Stimulated activated CD4-positive, alpha-beta T cell treated with anti-CD3 and anti-CD28 coated beads, Interleukin-4, amount 100 ng/mL, for 24 hours (primary cell): ENCODE measurements at regions not wholly inside any gene's neighbourhood (a gene's known extent, or its start where the extent isn't known, plus 50 kb on each side); places are given as distances from the start of the nearest gene placed in this dataset.
"Not testable (repeated sequence)": the region's sequence is repeated elsewhere in the genome, so short reads cannot be mapped to it uniquely, and the experiment has no call there.

Experiments
- DNase-seq: peaks from one replicate; pipeline ENCODE4 v3.0.0-alpha.2; 2020

DNA sequence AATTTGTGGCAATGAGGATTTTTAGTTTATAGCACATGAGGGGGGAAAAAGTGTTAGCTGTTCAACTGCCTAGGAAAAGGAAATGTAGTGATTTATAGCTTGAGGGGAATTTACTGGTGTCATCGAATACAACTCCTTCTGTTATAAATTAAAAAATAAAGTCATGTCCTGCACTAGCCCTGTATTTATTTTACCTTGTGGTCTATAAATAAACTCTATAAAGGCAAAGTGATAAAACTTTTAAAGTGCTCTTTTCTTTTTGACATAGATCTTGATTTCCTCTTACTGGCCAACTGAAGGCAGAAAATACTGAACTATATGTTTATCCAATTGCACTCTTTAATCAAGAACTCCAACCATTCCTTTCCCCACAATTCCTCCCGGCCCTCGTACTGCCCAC lies 672.1 kb upstream of the SLIT2 start:
- no peak for DNase-seq

DNA sequence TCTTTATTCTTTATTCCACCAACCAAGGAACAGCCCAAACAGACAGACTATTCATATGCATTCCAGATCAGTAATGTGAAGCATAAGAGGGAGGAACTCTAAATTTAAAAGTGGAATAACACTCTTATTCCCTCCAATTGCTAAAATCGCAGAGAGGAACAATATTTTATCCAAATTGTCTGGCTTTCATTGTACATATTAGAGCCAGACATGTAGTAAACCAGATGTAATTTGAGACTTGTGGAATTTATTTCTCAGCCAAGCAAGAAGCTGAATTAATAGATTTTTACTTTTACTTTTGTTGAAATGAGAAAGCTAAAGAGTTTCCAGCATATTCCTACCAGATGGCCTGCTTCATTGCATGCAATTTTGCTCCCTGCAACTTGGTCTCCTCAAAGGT lies 674.6 kb upstream of the SLIT2 start:
- no peak for DNase-seq

GRCh38 chr4:19575924-19576323 lies 675.8 kb upstream of the SLIT2 start:
- DNase-seq = no peak

DNA sequence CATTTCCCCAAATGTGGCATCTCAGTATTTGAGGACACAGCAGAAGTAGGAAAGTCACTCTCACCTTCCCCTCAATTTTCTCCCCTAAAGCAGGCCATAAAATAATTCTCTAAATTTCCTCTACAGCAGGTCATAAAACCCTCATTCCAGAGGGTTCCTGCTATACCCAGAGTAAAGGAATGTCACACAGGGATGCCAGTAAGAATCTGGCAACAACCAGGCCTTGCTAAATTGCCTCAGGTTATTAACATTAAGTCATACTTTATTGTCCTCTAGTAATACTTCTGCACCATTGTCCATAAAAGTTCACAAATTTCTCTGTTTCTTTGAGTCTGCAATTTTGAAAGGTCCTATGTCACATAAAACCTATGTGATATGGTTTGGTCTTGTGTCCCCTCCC lies 685.7 kb upstream of the SLIT2 start:
- DNase-seq = no peak

- no peak for DNase-seq
Observed at GRCh38 chr4:19562456-19562855, 689.2 kb upstream of the SLIT2 start.

GRCh38 chr4:19557161-19557560 lies 694.5 kb upstream of the SLIT2 start:
- no peak for DNase-seq

- not testable (repeated sequence) for DNase-seq
Observed at GRCh38 chr4:19556276-19556675, 695.4 kb upstream of the SLIT2 start.

GRCh38 chr4:19547463-19547862 lies 704.2 kb upstream of the SLIT2 start:
- DNase-seq = no peak

DNA sequence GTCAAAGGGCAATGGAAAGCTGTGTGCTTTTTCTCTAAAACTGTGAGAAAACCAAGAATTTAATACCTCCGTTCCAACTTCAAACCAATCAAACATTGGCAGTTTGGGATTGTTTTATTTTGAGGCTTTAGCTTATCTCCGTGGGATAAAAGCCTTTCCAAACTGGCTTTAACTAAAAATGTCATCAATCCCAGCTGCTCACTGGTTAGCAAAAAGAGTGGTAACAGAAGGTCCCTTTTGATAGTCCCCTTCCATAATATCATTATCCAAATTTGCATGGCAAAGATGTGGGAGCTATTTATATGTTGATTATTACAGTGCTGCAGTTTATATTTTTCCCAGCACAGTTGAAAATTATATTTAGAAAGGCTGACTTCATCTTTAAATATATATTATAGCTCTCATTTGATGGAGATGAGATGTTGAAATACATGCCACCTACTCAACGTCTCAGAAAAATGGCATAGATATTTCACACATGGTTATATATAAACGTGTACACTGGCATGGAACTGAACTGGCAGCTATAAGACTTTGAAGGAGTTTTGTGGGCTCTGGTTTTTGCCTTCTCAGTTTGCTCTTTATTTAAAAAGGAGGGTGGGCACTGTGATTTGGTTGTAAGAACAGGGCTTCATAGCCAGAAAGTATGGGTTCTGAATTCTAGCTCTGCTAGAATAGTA lies 707.1 kb upstream of the SLIT2 start:
- DNase-seq = no peak

- no peak for DNase-seq
Observed at GRCh38 chr4:19540859-19541540, 710.7 kb upstream of the SLIT2 start.

DNA sequence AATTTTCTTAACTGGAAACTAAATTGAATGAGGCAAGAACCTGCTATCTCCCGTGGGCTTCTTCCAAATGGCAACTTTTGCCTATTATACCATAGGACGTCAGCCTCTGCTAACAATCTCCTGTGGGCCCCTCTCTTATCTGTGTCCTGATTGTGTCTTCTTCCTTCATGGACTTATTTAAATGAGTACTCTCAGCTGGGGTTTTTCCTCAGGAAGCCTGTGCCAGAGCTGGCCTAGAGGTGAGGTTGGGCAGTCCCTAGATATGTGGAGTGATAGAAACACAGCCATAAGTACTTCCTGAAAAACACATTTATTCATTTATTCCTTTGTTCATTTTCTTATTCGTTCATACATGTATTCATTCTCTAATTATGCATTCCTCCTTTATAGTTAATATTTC lies 712.5 kb upstream of the SLIT2 start:
- DNase-seq = no peak

DNA sequence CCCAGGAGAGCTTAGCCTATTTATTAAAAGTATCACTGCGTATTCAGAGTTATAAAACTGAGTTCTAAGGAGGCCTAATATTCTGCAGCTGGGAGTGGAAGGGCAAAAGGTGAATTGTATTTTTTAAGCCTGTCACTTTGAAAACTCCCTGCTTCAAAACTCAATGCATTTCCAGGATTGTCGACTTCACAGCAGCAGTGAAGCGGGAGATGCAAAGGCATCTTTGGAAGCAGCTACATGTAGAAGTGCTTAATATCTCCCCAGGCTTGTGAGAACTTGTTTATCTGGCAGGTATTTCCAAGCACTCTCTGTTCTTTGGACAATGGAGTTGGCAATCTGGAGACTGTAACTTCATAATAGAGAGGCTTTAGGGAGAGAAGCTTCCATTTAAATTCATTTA lies 717.5 kb upstream of the SLIT2 start:
- DNase-seq = no peak

- DNase-seq = no peak
Observed at GRCh38 chr4:19531906-19532848, 719.5 kb upstream of the SLIT2 start.

DNA sequence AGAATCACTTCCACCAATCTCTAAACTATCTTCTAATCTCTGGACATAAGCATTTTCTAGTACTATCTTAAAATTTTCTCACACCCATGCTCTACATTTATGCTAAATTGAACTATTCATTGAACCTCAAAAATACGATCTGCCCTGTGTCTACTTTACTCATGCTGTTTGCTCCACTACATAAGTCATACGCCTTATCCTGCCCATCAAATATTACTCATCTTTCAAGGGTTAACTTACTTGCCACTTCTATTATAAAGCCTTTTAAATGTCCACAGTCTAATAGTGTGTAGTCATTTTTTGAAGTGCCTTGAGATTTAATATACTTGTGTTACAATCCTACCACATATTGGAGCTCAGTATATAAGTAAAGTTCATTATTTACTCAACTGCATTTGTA lies 727.7 kb upstream of the SLIT2 start:
- no peak for DNase-seq

DNA sequence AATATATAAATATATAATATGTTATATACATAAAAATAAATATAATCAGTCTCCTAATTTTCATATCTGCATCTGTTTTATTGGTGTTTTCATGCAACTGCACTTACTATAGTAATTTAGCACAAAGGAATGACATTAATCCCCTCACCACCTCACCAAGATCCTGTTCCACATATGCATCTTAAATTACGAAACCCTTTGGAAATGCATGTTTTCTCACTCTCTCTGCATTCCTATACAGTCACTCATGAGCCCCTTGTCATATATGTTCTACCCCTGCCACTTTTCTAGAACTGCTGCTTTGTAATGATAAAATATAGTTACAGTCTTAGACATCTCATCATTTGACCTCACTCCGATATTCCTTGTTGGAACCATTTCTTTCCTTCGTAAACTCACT lies 728.7 kb upstream of the SLIT2 start:
- DNase-seq = no peak

DNA sequence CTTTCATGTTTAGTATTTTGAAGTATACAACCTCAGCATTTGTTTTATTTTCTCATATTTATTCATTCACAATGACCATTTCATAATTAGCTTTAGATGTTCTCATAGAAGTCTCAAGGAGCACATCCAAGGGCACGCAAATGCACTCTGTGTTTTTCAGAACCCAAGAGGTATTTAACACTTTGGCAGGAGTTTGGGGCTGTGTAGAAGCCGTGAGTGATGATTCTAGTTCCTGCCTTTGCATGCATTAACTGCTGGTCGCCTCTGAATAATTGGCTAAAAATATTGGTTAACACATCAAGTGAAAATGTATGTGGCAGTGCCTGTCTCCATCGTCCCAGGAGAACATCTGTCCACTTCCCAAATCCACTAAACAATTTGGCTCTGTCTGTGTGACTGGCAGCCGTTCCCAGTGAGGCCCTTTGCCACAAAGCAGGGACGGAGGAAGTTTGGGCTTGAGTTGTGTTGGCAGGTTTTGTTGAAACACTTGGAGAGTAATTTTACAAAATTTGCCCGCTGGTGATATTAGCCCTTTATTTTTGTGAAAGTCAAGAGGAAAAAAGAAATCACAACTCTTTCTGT lies 730.7 kb upstream of the SLIT2 start:
- DNase-seq = no peak

- DNase-seq = no peak
Observed at GRCh38 chr4:19514276-19515070, 737.2 kb upstream of the SLIT2 start.

DNA sequence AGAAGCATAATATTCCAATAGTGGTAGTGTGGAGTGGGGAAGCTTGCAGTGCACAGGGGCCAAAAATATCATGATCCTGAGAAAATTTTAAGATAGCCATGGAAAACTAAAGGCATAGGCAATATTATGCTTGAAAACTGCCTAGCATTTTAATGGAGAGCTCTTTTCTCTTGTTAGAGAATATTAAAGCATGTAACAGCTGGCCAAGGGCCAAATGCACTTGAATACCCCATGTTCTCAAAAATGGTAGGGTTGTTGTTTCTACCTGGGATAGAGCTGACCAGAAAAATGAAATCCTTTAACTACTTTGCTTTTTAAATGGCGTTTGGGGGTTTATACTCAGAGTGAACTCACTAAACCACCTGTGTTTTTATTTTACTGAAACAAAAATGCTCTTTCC lies 739.6 kb upstream of the SLIT2 start:
- no peak for DNase-seq

DNA sequence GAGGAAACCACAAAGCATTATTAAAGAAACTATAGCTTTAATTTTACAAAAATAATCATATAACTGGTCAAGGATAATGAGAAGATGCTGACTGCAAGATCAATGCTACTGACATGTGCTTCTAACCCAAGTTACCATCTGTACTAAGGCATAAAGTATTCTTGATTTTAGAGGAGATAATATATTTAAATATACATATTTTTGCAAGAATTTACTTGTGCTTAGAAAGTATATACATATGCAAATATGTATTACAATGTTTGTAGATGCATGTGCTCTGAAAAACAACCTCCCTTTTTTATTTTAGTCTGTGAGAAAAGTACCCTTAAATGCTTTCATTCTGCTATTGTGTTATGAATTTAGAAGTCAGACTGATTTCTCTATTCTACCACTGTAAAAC lies 740.7 kb upstream of the SLIT2 start:
- no peak for DNase-seq

DNA sequence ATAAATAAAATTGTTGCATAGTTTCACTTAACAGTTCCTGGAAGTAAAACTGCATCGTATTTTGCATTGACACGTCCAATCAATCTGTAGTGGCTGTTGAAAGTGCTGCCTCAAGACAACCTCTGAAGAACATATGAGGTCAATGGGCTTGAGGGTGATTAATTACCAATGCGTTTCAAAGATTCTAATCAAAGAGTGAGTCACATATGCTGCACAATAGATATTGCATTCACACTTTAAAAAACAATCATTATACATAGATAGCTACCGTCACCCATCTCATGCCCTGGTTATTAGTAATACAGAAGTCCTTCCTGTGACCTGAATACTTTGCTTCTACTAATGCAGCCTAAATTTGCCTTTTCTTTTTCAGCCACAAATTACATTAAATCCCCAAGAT lies 743.3 kb upstream of the SLIT2 start:
- no peak for DNase-seq

GRCh38 chr4:19497705-19498104 lies 754.0 kb upstream of the SLIT2 start:
- DNase-seq = no peak

DNA sequence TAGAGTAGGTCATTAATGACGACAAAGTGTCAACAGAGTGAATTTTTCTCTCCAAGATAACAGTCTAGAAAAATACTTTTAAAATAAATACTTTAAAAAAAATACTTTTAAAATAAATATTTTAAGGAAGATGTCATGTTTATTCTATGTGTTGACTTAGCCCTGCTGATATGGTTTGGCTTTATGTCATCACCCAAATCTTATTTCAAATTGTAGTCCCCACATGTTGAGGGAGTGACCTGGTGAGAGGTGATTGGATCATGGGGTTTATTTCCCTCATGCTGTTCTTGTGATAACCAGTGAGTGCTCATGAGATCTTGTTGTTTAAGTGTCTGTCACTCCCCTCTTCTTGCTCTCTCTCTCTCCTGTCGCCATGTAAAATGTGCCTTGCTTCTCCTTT lies 754.9 kb upstream of the SLIT2 start:
- no peak for DNase-seq

- DNase-seq = no peak
Observed at GRCh38 chr4:19494961-19495360, 756.7 kb upstream of the SLIT2 start.
